NB4 (cell line): ENCODE measurements at regions not wholly inside any gene's neighbourhood (a gene's known extent, or its start where the extent isn't known, plus 50 kb on each side); places are given as distances from the start of the nearest gene placed in this dataset.
A peak's percentile ranks its signal among the peaks of the same experiment; 100 is the strongest.

Experiments
- DNase-seq: peaks from one replicate; pipeline ENCODE4 v3.0.0; 2010; ENCODE audit warnings: low read depth
- H3K4me3 ChIP-seq: one replicate; pipeline ENCODE4 v1.5.1; 2011; ENCODE audit warnings: mild to moderate bottlenecking, low read depth, low read length, moderate library complexity
- CTCF ChIP-seq: IDR thresholded peaks from one replicate; pipeline ENCODE4 v1.5.1; 2012; ENCODE audit warnings: low read depth, low read length
- MYC ChIP-seq: IDR thresholded peaks from 2 replicates; pipeline ENCODE4 v1.6.1; 2011; ENCODE audit warnings: low read depth, low read length
- POLR2A ChIP-seq: IDR thresholded peaks from 2 replicates; pipeline ENCODE4 v1.6.1; 2011; ENCODE audit warnings: mild to moderate bottlenecking; ENCODE audit not compliant: insufficient read length; ENCODE audit errors: extremely low read depth
- TF ChIP-seq, protein P1 (sequence below): IDR thresholded peaks from 2 replicates; pipeline ENCODE4 v1.6.1; 2011; ENCODE audit warnings: low read depth, low read length

- TF ChIP-seq MYC (no peak), CTCF (peak; percentile 32)
- TF ChIP-seq, protein P1, sequence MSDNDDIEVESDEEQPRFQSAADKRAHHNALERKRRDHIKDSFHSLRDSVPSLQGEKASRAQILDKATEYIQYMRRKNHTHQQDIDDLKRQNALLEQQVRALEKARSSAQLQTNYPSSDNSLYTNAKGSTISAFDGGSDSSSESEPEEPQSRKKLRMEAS = no peak
- peak; percentile 25 for DNase-seq
- no peak overlapping the region for H3K4me3 ChIP-seq
Observed at GRCh38 chr12:82019533-82019932, 260.4 kb upstream of the PPFIA2 start.

GRCh38 chr12:82015623-82016347, 256.6 kb upstream of the PPFIA2 start:
- TF ChIP-seq POLR2A = no peak
- TF ChIP-seq CTCF = no peak
- TF ChIP-seq, protein P1 = no peak
- no peak overlapping the region for H3K4me3 ChIP-seq
- DNase-seq = no peak

GRCh38 chr12:82012176-82012575, 253.0 kb upstream of the PPFIA2 start:
- TF ChIP-seq MYC (no peak), POLR2A (no peak), CTCF (no peak)
- TF ChIP-seq, protein P1 = no peak
- no peak for DNase-seq
- H3K4me3 ChIP-seq = no peak overlapping the region

GRCh38 chr12:82009524-82009923, 250.4 kb upstream of the PPFIA2 start:
- H3K4me3 ChIP-seq = no peak overlapping the region
- TF ChIP-seq, protein P1 = no peak
- TF ChIP-seq POLR2A (no peak), CTCF (no peak), MYC (no peak)
- no peak for DNase-seq

DNA sequence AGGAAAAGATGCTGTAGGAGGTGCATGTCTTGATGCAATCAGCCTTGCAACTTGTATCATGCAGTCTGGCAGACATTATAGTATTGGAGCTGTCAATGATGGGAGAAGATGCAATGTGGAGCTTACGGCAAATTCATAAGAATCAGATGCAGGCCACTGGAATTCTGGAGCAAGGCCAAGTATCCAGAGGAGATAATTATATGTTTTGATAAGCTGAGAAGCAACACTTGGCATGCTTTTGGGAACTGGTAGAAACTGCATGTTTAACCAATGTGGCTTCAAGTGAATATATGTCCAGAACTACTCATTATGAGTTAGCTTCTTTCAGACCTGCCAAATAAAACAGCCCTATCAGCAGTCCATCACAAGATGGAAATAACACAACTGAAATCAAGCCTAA, 249.1 kb upstream of the PPFIA2 start:
- no peak overlapping the region for H3K4me3 ChIP-seq
- TF ChIP-seq MYC = no peak
- TF ChIP-seq POLR2A = no peak
- no peak for TF ChIP-seq CTCF
- TF ChIP-seq, protein P1 = no peak
- DNase-seq = no peak
